GM19351 (cell line): ENCODE measurements at regions not wholly inside any gene's neighbourhood (a gene's known extent, or its start where the extent isn't known, plus 50 kb on each side); places are given as distances from the start of the nearest gene placed in this dataset.

Experiments
- ATAC-seq: cut with Tn5 transposase; IDR thresholded peaks from one replicate; pipeline ENCODE4 v1.9.1; 2021; ENCODE audit warnings: mild to moderate bottlenecking, moderate library complexity; ENCODE audit not compliant: unreplicated experiment

DNA sequence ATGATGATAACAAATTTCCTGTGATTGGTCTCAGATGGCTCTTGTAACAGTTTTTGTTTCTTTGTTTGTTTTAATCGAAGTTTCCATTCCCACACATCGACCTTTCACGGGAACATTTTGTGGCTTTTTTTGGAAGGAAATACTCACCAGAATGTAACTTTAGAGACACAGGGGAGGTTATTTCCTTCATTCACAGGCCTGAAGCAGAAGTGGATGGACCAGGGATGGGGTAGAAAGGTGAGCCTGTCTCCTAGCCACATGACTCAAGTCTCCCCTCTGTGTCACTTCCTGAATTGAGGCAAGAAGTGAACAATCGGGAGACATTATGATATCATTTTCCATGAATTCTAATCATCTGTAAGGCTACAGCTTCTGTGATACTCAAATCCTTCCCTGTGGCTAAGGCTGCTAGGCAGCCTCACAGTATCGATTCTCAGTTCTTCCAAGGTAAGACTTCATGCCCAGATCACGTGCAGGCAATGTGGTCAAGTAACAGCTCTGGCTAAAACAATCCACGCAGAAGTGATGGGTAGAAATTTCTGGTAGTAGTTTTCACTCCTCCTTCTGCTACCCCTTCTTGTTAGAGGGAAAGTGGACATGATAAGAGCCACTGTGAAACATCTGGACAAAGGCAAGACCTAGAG, 203.9 kb upstream of the NEBL start:
- ATAC-seq = no peak

DNA sequence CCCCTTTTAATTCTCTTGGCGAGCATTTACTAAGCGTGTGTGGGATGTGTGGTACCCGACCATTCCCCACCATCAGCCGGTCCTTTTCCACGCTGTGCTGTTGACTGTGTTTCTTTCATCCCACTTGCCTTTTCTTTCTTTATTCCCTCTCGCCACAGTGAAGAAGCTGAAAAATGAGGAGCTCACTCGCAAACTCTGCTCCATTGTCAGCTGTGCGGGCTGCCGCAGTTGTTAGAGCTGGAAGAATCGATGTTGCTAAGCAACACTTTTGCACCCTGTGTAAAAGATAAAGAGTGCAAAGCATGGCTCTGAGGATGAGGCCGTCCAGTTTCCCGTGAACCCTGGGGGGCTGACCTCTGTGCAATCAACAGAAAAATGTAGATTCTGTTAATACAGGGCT, 203.1 kb upstream of the NEBL start:
- ATAC-seq = no peak

DNA sequence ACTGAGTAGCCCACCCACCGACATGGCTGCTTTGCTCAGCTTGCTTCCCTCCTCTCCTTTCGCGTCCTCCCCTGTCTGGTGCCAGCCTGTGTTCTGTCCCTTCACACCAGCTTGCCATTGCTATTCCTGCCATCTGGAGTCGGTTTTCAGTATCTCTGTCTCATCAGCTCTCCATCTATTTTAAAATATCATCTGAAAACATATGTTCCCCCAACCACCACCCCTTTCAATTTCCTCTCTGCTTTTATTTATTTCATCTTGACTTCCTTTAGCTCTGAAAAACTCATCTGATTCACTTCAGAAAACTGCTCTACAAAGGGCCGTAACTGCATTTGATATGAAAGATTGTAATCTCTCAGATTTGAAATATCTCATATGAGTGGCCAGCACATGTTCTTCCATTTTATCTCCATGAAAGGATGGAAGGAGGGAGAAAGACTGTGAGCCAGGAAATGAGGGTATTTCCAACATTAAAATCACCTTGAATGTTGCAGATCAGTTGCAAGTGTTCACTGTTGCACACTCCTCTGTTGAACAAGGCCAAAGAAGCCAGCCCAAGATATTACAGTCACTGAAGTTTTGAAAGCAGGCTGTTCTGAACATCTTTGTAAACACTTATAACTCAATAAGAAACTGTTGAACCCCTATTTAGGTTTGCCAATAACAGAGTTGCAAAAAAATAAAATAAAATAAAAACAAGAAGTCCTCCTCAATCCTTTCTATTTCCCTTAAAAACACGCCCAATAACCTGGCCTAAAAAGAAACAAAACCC, 202.4 kb upstream of the NEBL start:
- no peak for ATAC-seq

GRCh38 chr10:21097926-21098355, 200.8 kb upstream of the NEBL start:
- ATAC-seq = no peak

DNA sequence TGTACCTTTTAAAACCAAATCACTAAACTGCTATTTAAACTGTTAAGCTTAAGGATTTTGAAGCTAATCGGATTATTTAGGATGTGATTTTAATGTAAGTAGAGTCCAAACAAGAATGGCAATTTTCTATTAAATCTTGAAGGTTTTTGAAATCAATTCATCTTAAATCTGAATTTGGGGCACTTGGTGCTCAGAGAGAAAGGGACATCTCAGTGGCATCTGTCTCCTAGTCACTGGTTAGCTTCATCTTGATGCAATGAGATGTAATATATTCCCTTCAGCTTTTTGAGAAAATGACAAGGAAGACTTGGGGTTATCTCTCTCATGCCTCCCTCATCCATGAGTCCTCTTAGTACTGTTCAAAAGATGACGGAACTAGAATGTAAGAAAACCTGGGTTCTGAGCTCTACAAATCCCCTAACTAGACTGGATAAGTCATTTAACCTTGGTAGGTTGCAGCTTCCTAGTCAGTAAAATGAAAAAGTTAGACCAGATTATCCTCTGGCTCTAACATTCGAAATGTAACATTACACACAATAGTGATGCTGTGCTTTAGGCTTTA, 198.5 kb upstream of the NEBL start:
- ATAC-seq = no peak

GRCh38 chr10:21095073-21095472, 198.0 kb upstream of the NEBL start:
- no peak for ATAC-seq

GRCh38 chr10:21092683-21093524, 195.8 kb upstream of the NEBL start:
- ATAC-seq = no peak

- ATAC-seq = no peak
These were observed 193.5 kb upstream of the NEBL start for GRCh38 chr10:21090609-21091082.

DNA sequence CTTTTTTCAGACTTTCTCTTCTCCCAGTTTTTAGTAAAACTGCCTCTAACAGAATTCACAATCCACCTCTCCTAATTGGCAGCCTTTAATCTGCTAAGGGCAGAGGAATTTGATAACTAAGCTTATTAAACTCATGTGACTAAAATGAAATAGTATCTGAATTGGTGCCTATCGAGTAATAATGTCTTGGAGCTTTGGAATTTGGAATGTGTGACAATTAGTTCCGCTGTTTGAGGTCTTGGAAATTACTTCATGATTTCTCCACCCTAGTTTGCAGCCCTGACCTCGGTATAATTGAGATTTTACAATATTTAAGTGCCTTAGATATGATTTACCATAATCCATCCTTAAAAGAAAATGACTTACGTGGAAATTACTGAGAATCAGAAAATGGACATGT, 190.4 kb upstream of the NEBL start:
- ATAC-seq = no peak

GRCh38 chr10:21084700-21085099, 187.6 kb upstream of the NEBL start:
- no peak for ATAC-seq

DNA sequence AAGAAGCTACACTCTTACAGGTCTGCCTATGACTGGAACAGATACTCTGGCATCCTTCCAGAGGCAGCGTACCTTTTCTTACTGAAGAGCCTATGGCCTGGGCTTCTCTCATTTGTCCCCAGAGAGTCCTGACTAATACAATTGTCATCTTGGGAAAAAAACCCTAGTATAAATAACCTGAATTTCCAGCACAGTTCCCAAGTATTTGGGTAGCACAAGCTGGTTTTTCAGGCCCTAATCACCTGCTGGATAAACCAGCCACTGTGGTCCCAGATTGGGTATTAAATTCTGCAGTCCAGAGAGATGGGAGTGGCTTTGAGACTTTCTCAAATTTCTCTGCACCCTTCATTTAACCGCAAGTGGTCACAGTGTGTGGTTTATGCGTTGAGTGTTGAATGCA, 186.8 kb upstream of the NEBL start:
- ATAC-seq = no peak

DNA sequence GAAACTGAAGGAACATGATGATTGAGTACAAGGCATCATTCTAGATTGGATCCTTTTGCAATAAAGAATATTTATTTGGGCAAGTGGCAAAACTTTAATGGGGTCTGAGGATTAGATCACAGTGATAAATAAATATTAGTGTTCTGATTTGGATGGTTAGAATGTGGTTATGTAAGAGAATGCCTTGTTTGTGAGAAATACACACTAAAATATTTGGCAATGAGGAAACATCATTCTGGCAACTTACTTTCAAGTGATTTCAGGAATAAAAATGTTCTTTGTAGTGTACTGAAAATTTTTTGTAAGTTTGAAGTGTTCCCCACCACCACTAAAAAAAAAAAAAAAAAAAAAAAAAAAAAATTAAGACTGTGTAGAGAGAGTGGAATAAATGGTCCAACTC, 185.1 kb upstream of the NEBL start:
- no peak for ATAC-seq

DNA sequence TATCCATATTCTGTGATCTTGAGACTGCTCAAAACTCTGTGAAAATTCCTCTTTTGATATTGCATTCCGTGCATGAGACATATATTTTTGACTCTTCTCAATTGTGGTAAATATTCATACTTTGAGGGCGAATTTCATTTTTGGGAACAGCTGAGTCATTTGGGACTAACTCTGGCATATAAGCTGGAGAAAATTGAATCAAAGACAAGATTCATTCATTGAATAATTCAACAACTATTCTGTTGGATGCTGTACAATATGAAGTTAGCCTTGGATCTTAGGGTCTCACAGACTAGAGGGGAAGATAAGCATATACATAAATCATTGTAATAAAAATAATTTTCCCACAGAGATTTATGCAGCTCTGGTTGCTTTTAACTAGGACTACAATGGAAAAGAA, 183.2 kb upstream of the NEBL start:
- ATAC-seq = no peak

GRCh38 chr10:21079330-21079658, 182.2 kb upstream of the NEBL start:
- no peak for ATAC-seq

- ATAC-seq = peak; percentile 84
These were observed 181.6 kb upstream of the NEBL start for GRCh38 chr10:21078410-21079329.

DNA sequence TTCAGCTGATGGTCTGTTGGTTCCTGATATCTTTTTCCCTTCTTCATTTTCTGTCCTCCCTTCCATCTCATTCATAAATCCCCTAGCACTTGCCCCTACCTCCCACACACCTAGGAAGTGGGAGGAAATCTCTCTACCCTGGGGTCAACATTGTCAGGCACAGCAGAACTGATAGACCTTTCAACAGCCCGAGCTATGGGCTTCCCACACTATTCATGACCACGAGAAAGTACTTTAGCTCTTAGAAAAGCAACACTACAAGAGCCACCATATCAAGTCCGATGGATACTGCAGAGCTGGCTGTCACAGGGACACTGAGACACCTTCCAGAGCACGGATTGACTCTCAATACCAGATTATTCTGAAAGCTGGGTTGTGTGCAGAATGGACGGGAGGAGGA, 180.6 kb upstream of the NEBL start:
- no peak for ATAC-seq

DNA sequence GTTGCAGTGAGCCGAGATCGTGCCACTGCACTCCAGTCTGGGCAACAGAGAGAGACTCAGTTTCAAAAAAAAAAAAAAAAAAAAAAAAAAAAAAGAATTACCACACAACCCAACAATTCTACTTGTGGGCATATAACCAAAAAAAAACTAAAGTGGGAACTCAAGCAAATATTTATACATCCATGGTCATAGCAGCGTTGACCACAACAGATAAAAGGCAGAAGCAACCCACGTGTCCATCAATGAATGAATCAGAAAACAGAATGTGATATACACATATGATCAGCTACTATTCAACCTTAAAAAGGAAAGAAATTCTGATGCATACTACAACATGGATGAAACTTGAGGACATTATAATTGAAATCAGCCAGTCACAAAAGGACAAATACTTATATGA, 179.3 kb upstream of the NEBL start:
- ATAC-seq = no peak

- ATAC-seq = no peak
These were observed 178.8 kb upstream of the NEBL start for GRCh38 chr10:21075880-21076279.

DNA sequence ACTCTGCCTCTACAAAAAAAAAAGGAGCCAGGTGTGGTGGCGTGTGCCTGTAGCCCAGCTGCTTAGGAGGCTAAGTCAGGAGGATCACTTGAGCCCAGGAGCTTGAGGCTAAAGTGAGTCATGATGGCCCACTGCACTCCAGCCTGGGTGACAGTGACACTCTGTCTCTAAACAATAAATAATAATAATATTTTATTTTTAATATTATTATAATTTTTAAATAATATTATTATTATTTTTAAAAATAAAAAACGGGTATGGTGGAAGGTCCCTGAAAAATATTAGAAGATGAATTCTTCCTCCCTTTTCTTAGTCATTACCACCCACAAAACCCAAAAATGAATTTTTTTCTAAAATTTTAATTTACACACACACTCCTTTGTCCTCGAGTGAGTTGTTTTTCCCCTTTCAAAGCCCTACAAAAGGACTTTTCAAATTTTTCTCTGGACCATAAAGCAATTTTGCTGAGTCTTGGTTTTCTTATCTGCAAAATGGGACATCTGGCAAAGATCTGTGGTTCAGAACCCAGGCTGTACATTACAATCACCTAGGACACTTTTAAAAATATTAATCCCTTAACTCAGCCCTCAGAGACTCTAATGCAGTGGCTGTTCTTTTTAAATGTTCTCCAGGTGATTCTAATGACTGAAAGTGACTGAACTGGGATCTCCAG, 174.0 kb upstream of the NEBL start:
- ATAC-seq = no peak
